ENCODE measurements at regions not wholly inside any gene's neighbourhood (a gene's known extent, or its start where the extent isn't known, plus 50 kb on each side); places are given as distances from the start of the nearest gene placed in this dataset.

- 90 to 91% methylated on average over 17 to 26 of the region's 26 CpGs for WGBS, 2 experiments (ENCODE audit: insufficient coverage in 1 of 2, insufficient read length in 1 of 2)
- H3K27me3 ChIP-seq (ENCODE audit: control insufficient read depth, insufficient read depth, low read length, poor library complexity, severe bottlenecking): no peaks in the 10 kb centered on the region
- H3K9me3 ChIP-seq (ENCODE audit: control insufficient read depth, low read length): no peaks in the 10 kb centered on the region
- Mint-ChIP-seq H3K4me1 (peaks cover 50% of the 10 kb centered on the region), H3K36me3 (ENCODE audit: low read depth) (no peaks in the 10 kb centered on the region), H3K27ac (peak overlapping the region; percentile 10), H3K4me3 (no peak overlapping the region), H3K27me3 (ENCODE audit: insufficient read depth) (peaks cover 4% of the 10 kb centered on the region), H3K9me3 (peaks cover 2% of the 10 kb centered on the region)
- H3K9ac ChIP-seq (ENCODE audit: extremely low read depth, low read length, poor library complexity, severe bottlenecking): no peak overlapping the region
- no peaks in the 10 kb centered on the region for H3K36me3 ChIP-seq (ENCODE audit: control insufficient read depth, insufficient read depth, low read length)
- H3K4me1 ChIP-seq (ENCODE audit: control insufficient read depth, insufficient read depth, low read length): peaks cover 20% of the 10 kb centered on the region
- H3K27ac ChIP-seq (ENCODE audit: low read depth, low read length): no peak overlapping the region
- H3K4me3 ChIP-seq (ENCODE audit: low read length): no peak overlapping the region
- DNase-seq: no peak
- TF ChIP-seq CTCF (conservative IDR thresholded peaks at IDR 0.05): no peak
Observed at GRCh38 chr20:24207803-24208300, 219.3 kb upstream of the GGTLC1 start.

- H3K27me3 Mint-ChIP-seq (ENCODE audit: insufficient read depth): peaks cover 4% of the 10 kb centered on the region
- WGBS, 2 experiments (ENCODE audit: insufficient coverage in 1 of 2, insufficient read length in 1 of 2): 40 to 43% methylated on average over 1 to 5 of the region's 5 CpGs
- H3K36me3 Mint-ChIP-seq (ENCODE audit: low read depth): no peaks in the 10 kb centered on the region
- Histone ChIP-seq H3K4me3 (ENCODE audit: low read length) (peak overlapping the region; percentile 33), H3K4me1 (ENCODE audit: control insufficient read depth, insufficient read depth, low read length) (peaks cover 19% of the 10 kb centered on the region), H3K9ac (ENCODE audit: extremely low read depth, low read length, poor library complexity, severe bottlenecking) (no peak overlapping the region), H3K36me3 (ENCODE audit: control insufficient read depth, insufficient read depth, low read length) (no peaks in the 10 kb centered on the region), H3K27ac (ENCODE audit: low read depth, low read length) (no peak overlapping the region), H3K27me3 (ENCODE audit: control insufficient read depth, insufficient read depth, low read length, poor library complexity, severe bottlenecking) (no peaks in the 10 kb centered on the region), H3K9me3 (ENCODE audit: control insufficient read depth, low read length) (no peaks in the 10 kb centered on the region)
- H3K4me1 Mint-ChIP-seq: peaks cover 41% of the 10 kb centered on the region
- peaks cover 2% of the 10 kb centered on the region for H3K9me3 Mint-ChIP-seq
- no peak for DNase-seq
- no peak overlapping the region for H3K4me3 Mint-ChIP-seq
- peak overlapping the region; percentile 20 for H3K27ac Mint-ChIP-seq
- no peak for TF ChIP-seq CTCF (conservative IDR thresholded peaks at IDR 0.05)
Observed at GRCh38 chr20:24206995-24207394, 218.4 kb upstream of the GGTLC1 start.

- Mint-ChIP-seq H3K36me3 (ENCODE audit: low read depth) (no peaks in the 10 kb centered on the region), H3K9me3 (peaks cover 2% of the 10 kb centered on the region), H3K4me3 (no peak overlapping the region), H3K4me1 (peaks cover 23% of the 10 kb centered on the region), H3K27ac (no peak overlapping the region), H3K27me3 (ENCODE audit: insufficient read depth) (peaks cover 2% of the 10 kb centered on the region)
- TF ChIP-seq CTCF (conservative IDR thresholded peaks at IDR 0.05): no peak
- Histone ChIP-seq H3K9me3 (ENCODE audit: control insufficient read depth, low read length) (no peaks in the 10 kb centered on the region), H3K27me3 (ENCODE audit: control insufficient read depth, insufficient read depth, low read length, poor library complexity, severe bottlenecking) (no peaks in the 10 kb centered on the region), H3K4me3 (ENCODE audit: low read length) (no peak overlapping the region), H3K4me1 (ENCODE audit: control insufficient read depth, insufficient read depth, low read length) (peaks cover 4% of the 10 kb centered on the region), H3K36me3 (ENCODE audit: control insufficient read depth, insufficient read depth, low read length) (no peaks in the 10 kb centered on the region), H3K9ac (ENCODE audit: extremely low read depth, low read length, poor library complexity, severe bottlenecking) (no peak overlapping the region), H3K27ac (ENCODE audit: low read depth, low read length) (no peak overlapping the region)
- WGBS, 2 experiments (ENCODE audit: insufficient coverage in 1 of 2, insufficient read length in 1 of 2): 93 to 96% methylated on average over 4 to 7 of the region's 7 CpGs
- no peak for DNase-seq
Observed at GRCh38 chr20:24203526-24204183, 215.1 kb upstream of the GGTLC1 start.
